ENCODE measurements at regions not wholly inside any gene's neighbourhood (a gene's known extent, or its start where the extent isn't known, plus 50 kb on each side); places are given as distances from the start of the nearest gene placed in this dataset.
"Not testable (repeated sequence)": the region's sequence is repeated elsewhere in the genome, so short reads cannot be mapped to it uniquely, and the experiment has no call there.

DNA sequence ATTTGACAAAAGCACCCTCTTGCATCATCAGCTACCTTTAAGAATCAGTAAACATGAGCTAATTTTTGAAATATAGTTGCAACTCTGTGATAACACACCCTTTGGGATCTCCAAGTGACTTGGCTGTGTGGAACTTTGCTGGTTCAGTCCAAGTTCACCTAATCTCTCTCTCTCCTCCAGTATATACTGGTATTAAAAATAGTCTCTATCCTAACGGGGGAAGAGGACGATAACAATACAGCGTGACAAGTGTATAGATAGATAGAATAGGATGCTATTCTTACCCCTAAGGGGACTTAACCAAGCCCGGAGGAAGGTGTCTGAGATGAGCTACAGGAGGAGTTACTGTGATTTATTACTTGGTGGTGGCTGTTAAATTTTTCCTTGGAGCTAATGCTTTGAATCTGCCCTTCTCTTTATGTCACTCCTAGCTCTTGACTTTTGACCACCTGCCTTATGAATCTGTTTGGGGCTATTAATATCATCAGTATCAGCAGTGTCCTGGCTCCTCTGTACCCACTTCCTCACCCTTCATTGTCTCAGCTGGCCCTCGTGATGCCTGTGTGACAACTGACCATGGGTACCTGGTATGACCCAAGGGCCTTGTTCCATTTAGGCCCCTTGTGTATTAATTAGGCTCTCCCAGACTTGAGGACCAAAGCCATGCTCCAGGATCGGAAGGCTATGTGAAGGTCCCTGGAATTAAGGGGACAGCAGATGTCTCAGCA is 223.9 kb downstream of the SREK1 start:
- no peaks in the 10 kb centered on the region for H3K36me3 Mint-ChIP-seq (ENCODE audit: low read depth)
- no peak overlapping the region for H3K4me3 Mint-ChIP-seq
- no peak overlapping the region for H3K27ac Mint-ChIP-seq
- no peaks in the 10 kb centered on the region for H3K9me3 Mint-ChIP-seq
- peaks cover 3% of the 10 kb centered on the region for H3K27me3 Mint-ChIP-seq (ENCODE audit: low read depth, poor library complexity)
- peaks cover 13% of the 10 kb centered on the region for H3K4me1 Mint-ChIP-seq
- TF ChIP-seq, protein P1, sequence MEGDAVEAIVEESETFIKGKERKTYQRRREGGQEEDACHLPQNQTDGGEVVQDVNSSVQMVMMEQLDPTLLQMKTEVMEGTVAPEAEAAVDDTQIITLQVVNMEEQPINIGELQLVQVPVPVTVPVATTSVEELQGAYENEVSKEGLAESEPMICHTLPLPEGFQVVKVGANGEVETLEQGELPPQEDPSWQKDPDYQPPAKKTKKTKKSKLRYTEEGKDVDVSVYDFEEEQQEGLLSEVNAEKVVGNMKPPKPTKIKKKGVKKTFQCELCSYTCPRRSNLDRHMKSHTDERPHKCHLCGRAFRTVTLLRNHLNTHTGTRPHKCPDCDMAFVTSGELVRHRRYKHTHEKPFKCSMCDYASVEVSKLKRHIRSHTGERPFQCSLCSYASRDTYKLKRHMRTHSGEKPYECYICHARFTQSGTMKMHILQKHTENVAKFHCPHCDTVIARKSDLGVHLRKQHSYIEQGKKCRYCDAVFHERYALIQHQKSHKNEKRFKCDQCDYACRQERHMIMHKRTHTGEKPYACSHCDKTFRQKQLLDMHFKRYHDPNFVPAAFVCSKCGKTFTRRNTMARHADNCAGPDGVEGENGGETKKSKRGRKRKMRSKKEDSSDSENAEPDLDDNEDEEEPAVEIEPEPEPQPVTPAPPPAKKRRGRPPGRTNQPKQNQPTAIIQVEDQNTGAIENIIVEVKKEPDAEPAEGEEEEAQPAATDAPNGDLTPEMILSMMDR (IDR thresholded peaks at IDR 0.05), result no peak
- DNase-seq, result no peak

- no peak for DNase-seq
- H3K27me3 Mint-ChIP-seq (ENCODE audit: low read depth, poor library complexity), result peaks cover 3% of the 10 kb centered on the region
- no peak overlapping the region for H3K27ac Mint-ChIP-seq
- H3K36me3 Mint-ChIP-seq (ENCODE audit: low read depth), result no peaks in the 10 kb centered on the region
- TF ChIP-seq, protein P1 (IDR thresholded peaks at IDR 0.05), result no peak
- H3K9me3 Mint-ChIP-seq, result no peaks in the 10 kb centered on the region
- H3K4me1 Mint-ChIP-seq, result peaks cover 13% of the 10 kb centered on the region
- H3K4me3 Mint-ChIP-seq, result no peak overlapping the region
Measured at GRCh38 chr5:66368811-66369210, 224.7 kb downstream of the SREK1 start.

GRCh38 chr5:66377747-66378146 is 218.4 kb upstream of the MAST4 start:
- H3K27me3 Mint-ChIP-seq (ENCODE audit: low read depth, poor library complexity), result no peaks in the 10 kb centered on the region
- no peaks in the 10 kb centered on the region for H3K36me3 Mint-ChIP-seq (ENCODE audit: low read depth)
- TF ChIP-seq, protein P1 (IDR thresholded peaks at IDR 0.05), result no peak
- DNase-seq, result no peak
- H3K27ac Mint-ChIP-seq, result no peak overlapping the region
- H3K4me1 Mint-ChIP-seq, result no peaks in the 10 kb centered on the region
- H3K4me3 Mint-ChIP-seq, result no peak overlapping the region
- H3K9me3 Mint-ChIP-seq, result peaks cover 14% of the 10 kb centered on the region

DNA sequence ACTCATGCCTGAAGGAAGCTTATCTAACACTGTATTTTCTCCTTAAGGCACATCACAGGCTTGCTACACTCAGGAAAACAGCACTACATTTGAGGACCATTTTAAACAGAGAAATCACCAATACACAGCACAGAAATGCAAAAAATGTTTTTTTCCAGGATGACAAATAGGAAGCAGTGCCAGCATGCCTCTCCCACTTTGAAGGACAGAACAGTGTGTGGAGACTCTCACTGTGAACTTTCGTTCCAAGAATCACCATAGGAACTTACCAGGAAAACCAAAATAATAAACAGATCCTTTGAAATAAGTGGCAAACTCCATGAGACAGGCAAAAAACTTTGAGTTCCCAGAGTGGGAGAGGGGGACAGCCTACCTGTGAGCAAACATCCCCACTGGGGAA is 217.8 kb upstream of the MAST4 start:
- DNase-seq, result no peak
- TF ChIP-seq, protein P1 (IDR thresholded peaks at IDR 0.05), result no peak
- Mint-ChIP-seq H3K9me3 (peaks cover 14% of the 10 kb centered on the region), H3K36me3 (ENCODE audit: low read depth) (no peaks in the 10 kb centered on the region), H3K27ac (no peak overlapping the region), H3K4me3 (no peak overlapping the region), H3K4me1 (no peaks in the 10 kb centered on the region), H3K27me3 (ENCODE audit: low read depth, poor library complexity) (no peaks in the 10 kb centered on the region)

- Mint-ChIP-seq H3K27me3 (ENCODE audit: low read depth, poor library complexity) (peaks cover 3% of the 10 kb centered on the region), H3K36me3 (ENCODE audit: low read depth) (peaks cover under 1% of the 10 kb centered on the region), H3K27ac (no peak overlapping the region), H3K4me3 (no peak overlapping the region), H3K4me1 (no peaks in the 10 kb centered on the region), H3K9me3 (peaks cover 29% of the 10 kb centered on the region)
- no peak for DNase-seq
- TF ChIP-seq, protein P1 (IDR thresholded peaks at IDR 0.05), result no peak
Measured at GRCh38 chr5:66382152-66382551, 214.0 kb upstream of the MAST4 start.

GRCh38 chr5:66405145-66405544 is 191.0 kb upstream of the MAST4 start:
- H3K27ac Mint-ChIP-seq; H3K4me3 Mint-ChIP-seq; DNase-seq; H3K36me3 Mint-ChIP-seq (ENCODE audit: low read depth); H3K27me3 Mint-ChIP-seq (ENCODE audit: low read depth, poor library complexity): not testable (repeated sequence)
- Mint-ChIP-seq H3K9me3 (peaks cover 13% of the 10 kb centered on the region), H3K4me1 (peaks cover 31% of the 10 kb centered on the region)
